ENCODE measurements at regions not wholly inside any gene's neighbourhood (a gene's known extent, or its start where the extent isn't known, plus 50 kb on each side); places are given as distances from the start of the nearest gene placed in this dataset.

DNA sequence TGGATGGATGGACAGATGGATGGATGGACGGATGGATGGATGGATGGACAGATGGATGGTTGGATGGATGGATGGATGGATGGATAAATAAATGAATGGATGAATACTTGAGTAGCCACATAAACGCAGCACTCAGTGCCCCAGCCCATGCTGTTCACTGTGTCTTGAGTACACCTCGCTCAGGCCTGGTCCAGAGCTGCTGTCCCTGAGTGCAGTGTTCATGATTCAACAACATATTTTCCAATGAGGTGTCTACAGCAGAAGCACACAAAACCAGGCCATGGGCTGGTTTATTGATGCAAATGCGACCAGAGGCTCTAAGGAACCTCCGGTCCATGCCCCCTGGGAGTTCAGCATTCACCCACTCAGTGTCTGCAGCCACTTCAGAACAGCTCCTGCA is 584.3 kb downstream of the BRD1 start:
- DNase-seq, result no peak

DNA sequence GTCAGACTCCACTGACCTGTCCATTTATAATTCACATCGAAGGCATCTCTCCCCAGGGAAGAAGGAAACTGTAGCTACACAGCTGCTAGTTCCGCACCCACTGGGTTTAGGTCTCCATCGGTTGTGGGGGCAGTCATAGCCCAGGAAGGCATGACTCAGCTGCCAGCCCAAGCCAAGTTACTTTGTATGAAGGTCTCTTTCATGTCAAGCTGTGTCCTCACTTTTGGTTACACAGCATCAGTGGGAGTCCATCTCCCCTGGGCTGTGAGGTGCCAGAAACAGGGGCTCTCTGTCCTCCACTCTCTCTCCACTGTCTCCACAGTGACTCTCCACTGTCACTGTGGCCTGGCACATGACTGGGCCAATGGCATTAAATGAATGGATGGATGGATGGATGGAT is 585.2 kb downstream of the BRD1 start:
- no peak for DNase-seq

DNA sequence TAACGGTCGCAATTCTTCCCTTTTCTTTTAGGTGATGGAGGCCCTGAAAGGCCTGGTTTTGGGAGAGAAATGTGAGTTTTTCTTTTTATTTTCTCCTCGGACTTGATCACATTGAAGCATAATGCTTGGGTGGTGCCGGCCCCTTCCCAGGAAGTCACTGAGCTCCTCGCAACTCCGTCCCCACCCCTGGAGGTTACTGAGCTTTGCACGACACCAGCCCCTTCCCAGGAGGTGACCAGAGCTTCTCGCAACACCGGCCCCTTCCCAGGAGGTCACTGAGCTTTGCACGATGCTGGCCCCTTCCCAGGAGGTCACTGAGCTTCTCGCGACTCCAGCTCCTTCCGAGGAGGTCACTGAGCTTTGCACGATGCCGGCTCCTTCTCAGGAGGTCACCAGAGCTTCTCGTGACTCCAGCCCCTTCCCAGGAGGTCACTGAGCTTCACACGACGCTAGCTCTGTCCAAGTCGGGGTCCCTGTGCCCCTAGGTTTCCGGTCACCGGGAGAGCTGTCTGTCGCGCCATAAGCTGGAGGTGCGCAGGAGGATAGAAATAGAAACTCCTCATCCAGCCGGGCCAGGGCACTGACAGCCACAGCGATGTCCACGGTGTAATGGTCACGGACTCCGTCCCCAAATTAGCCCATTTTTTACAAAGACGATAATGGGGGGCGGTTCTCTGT is 586.4 kb downstream of the BRD1 start:
- DNase-seq, result no peak

DNA sequence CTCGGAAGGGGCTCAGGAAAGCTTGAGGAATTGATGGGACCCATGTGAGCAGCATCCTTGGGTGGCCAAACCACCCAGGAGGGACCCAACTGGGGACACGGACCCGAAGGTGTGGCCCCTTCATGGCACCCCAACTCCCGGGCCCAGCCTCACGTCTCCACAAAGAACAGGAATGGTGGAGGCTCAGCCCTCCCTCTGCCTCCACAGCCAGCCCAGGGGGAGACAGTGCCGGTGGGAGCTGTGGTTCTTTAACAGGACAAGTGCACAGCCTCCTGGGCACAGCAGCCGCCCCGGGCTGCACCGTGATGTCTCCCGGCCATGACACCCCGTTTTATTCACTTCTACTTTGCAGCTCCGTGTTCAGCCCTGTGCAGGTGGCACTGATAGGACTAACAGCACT is 587.2 kb downstream of the BRD1 start:
- DNase-seq, result no peak

DNA sequence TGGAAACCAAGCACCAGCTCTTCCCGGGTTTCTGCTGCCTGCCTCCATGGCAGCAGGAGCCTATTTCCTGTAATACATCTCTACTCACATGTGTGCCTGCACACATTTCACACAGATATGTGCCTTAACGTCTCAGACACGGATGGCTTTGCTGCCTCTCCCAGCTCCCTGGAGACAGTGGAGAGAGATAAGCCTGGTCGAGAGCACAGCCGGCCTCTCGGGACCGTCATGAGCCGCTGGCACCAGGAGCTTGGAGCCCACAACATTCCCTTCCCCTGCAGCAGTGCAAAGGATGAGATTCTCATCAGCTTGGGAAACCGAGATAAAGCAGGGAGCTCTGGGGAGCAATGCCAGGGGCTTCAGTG is 587.7 kb downstream of the BRD1 start:
- no peak for DNase-seq

DNA sequence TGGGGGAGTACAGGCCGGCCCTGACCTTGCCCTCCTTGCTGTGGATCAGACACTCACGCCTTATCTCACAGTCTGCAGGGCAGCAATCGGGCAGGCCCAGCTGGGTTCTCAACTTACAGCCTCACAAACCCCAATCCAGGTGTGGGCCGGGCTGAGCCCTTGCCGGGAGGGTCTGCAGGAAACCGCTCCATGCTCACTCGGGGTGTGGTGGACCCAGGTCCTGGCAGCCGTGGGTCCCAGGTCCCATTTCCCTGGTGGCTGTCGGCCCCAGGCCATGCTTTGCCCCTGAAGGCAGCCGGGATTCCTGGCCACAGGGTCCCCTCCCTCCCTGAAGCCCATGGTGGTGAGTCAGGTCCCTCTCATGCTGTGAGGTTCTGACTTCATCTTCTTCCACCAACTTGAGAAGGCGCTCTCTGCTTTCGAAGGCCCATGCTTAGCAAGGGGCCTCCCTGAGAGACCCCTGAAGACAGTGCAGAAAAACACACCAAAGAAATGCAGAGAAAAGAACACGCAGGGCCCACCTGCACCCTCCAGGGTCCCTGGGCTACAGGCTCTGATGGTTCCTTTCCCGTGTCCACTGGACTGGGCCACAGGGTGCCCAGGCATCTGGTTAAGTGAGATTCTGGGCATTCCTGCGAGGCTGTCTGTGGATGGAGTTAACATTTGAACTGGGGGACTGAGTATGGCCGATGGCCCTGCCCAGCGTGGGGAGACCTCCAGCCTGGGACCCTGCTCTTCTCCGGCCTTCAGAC is 588.2 kb downstream of the BRD1 start:
- DNase-seq, result peak; percentile 44

DNA sequence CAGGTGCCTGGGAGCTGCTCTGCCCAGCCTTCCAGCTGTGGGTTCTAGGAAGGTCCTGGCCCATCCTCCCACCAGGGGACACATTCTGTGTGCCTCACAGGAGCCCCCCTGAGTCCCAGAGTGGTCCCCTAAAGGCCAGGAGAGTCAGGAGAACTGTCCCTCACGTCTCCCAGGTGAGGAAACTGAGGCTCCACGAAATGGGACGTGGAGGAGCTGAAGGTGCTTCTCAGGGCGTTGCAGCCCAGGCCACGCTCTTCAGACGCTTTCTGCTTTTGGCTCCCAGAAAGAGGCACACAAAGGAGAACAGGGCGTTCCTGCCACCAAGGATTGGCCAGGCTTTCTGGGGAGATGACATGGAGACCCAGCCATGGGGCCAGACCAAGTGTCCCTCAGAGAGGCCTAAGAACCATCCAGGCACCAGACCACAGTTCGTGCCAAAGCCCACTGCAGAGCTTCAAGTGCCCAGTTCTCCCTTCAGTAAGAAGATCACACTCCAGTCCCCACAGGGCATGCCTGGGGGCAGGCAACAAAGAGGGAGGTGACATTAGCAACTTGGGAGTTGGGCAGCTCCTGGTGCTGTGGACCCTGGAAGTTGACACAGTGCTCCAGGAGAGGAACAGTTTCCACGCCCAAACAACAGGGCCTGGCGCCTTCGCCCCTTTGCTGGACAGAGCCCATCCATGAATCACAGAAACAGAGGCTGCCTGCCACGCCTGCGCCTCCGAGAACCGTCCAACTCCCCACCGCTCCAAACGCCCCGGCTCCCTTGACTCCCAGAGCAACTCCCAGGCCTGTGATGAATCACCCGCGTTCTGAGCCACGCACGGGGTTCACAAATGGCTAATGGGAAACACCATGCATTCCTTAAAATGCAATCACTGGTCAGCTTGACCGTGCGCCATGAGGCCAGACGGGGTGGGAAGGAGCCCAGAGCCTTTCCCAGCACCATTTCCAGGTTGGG is 589.2 kb downstream of the BRD1 start:
- DNase-seq, result no peak

DNA sequence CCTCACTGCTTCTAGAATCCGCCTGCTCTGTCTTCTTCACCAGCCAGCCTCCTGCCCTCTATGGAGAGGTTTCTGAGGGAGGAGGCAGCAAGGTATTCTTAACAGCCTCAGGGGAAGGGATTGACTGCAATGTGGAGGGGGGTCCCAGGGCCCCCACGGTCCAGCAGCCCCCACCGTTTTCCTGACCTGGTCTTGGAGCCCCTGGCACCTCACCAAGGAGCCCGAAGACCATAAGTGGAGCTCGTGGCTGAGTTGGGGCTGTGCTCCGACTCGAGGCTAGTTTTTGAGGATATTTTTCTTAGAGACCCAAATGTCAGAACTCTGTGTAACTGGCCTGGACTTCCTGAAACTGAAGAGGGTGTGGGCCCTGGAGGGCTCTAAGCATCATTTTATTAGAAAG is 590.0 kb downstream of the BRD1 start:
- no peak for DNase-seq

DNA sequence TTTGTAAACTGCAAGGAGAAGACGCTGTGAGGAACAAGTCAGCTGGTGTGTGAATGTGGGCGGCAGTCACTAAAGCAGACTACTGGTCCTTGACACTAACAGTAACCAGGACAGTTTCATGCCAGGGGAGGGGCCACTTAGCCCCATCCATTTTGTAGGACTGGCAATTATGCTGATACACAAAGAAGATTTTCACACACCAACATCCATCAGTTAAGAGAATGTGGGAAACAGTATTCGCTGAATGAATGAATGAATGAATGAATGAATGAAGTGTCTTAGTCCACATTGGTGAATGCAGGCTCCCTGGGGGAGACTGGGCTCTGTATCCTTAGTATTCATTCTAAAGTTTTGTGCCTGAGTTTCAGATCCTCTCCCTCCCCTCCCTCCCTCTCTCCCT is 590.4 kb downstream of the BRD1 start:
- no peak for DNase-seq

DNA sequence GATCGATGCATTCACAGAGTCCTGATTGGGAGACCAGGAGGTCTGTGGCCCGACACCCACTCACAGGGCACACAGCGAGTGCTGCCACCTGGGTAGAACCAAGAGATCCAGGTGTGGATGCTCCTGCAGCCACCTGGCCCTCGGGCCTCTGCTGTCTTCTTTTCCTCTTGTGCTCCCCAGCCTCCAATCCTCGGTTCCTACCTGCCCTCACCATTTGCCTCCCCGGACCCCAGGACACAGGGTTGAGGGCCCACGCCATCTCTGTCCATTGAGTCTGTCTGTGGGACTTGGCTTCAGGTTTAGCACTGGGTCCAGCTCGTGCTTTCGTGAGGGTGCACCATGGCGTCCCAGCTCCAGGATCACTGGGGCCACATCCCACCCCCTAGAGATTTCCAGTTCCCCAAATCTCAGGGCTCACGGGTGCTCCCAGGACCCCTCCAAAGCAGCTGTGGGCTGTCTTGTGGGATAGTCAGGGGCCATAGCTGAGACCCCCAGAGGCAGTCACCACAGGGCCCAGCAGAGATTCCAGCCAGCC is 591.1 kb downstream of the BRD1 start:
- DNase-seq, result no peak

DNA sequence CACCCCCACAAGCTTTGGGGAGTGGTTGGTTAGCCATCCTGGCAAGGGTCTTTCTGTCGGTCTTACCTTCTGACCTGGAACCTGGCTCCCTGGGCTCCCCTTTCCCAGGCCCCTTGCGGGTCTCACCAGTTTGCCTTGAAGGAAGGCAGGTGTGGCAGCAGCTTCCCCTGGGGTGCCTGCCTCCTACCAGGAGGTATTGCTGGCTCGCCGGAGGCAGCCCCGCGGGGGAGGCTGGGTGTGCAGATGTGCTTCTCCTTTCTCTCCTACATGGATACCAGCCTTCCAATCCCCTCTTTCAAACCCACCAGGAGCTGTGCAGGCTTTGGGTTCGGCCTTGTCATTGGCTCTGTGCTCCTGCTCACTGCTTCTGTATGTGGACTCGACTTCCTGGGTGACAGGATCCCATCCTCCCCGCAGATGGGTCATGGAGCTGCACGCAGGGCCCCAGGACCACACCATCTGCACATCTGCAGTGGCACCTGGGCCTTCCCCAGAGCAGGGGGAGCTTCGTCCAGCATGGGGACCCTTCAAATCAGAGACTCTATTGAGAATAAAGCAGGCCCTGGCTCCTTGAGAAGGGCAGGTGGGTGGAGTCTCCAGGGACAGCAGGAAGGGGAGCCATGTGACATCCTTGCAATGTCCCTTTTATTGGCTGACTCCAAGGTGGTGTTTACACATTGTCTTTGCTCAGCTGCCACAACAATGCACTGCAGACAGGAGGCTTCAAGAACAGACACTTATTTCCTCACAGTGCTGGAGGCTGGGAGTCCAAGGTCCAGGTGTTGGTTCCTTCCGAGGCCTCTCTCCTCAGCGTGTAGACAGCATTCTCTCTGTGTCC is 592.0 kb downstream of the BRD1 start:
- no peak for DNase-seq

DNA sequence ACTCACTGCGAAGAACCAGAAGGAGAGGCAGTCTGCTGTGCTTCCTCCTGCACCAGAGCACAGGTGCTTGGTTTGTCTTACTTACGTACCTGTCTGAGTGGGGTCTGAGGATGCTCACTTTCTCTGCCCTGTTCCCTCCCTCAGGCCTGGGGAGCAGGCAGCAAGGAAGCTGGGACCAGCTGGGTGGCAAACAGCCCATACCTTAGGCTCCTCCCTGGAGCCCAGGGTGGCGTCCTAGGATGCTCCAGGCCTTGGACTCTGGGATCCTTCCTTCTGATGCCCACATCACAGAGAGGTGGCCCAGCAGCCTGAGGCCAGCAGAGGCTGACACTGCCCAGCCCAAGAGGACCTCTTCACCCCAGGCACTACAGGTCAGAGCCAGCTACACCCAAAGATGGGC is 593.2 kb downstream of the BRD1 start:
- DNase-seq, result no peak

DNA sequence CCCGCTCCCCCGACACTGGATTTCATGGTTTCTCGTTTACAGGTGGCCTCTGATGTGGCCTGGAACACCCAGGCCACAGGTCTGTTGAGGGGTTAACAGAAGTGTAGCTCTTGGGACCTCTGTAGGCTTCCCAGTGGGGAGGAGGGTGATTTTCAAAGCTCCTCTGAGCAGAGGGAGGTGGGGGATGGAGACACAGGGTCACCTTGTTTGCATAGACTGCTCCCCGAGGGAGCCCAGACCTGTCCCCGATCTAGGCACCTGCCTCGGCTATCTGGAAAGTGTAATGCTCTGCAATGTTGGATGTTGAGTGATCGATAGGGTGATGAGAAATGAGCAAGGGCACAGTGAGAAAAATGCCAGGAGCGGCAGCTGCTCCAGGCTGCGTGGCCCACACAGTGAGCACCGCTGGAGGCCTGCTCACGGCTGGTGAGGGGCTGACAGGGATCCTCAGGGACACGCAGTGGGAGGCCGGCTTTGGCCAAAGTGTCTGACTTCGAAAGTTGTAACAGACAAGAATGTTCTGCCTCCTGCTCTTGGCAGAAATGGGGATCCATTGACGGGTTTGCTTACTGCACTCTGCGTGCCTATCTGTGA is 594.1 kb downstream of the BRD1 start:
- DNase-seq, result no peak

DNA sequence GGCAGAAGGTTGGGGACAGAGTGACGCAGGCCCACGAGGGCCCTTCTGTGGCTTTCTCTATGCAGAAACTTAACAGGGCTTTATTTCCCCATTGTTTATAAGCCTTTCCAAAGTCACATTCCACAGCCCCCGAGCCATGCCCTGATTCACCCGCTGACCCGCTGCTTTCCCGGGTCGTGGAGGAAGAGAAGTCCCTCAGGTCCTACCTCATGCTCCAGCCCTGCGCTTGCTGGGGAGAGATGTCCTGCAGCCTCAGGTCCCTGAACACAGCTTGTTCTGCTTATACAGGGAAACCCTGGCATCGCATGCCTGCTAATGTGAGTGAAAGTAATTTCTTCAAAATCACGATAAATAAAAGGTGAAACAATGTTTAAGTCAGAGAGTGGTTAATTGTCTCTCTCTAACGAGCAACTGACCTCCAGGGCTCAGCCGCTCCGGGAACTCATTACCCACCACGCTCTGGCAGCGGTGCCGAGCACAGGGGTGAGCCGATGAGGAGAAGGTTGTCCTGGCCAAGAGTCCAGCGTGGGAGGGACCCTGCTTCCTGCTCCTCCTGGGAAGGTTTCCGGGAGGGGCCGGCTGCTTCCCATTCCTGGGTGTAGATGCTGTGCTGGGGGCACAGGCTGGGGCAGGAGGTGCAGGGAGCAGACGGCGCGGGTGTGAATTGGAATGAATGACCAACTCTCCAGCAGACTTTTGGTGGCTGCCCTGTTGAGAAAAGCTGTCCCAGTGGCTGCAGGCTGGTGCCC is 595.2 kb downstream of the BRD1 start:
- no peak for DNase-seq

DNA sequence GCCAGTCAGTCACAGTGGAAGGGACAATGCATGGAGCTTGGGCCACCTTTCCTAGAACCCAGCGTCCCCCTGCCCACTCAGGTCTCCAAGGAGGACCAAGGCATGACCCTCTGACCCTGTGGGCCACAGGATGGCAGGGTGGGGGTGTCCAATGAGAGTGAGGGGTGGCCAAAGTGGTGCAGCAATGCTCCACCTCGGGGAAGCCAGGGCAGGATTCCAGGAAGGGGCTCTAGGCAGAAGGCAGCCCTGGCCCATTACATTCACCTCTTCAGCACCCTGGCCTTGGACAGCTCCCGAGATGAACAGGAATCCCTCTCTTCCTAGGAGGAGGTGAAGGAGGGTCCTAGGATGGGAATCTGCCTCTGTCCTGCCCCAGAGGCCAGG is 597.5 kb downstream of the BRD1 start:
- DNase-seq, result no peak

DNA sequence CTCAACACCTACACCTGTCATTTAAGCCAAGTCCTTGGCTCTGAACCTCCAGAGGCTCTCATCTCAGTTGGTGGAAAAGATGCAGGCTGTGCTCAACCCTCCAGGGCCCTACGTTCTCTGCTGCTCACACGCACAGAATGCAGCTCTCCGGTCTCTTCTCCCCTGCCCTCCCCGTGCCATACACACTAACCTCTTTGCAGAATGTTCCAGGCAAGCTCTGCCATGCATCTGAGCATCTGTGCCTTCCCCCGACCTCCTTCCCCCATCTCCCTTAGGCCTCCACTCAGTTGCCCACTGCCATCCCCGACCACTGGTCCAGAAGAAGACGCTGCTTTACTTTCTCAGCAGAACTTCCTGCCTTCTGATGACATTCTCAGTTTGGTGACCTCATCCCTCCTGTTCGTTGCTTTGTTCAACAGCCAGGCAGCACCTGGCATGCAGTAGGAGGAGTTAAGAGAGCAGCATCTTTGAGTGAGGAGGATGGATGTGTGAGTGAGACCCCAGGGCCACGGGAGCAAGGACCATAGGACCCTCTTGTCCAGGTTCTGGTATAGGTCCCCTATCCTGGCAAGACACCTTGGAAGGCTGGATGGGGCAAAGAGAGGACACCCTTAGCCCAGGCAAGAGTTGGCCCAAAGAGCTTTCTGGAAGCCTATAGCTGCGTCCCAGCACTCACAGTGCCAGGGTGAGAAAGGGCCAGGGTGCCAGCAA is 598.0 kb downstream of the BRD1 start:
- no peak for DNase-seq

DNA sequence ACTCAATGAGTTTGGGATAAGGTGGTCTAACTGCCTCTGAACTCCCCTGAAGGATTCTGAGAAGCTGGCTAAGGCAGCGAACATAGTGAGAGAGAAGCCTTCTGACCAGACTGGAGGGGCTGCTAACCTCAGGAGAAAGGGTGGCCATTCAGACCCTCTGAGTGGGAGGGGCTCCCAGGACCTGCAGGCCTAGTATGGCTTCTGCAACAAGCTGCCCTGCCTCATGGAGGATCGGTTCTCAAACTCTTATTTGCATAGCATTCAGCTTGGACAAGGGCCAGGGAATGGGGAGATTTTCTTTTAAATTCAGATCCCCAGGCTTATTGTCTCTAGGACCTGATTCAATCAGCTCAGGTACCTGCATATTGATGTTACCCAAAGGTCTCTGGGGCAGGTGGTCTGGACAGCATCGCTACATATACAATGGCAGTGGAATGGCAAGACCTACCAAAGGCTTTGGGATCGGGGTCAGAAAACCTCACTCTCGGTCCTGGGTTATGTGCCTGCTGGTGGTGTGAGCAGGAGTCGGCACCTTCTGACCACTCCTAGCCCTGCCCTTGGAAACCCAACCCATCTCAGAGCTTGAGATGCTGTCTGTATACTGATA is 599.1 kb downstream of the BRD1 start:
- DNase-seq, result no peak

DNA sequence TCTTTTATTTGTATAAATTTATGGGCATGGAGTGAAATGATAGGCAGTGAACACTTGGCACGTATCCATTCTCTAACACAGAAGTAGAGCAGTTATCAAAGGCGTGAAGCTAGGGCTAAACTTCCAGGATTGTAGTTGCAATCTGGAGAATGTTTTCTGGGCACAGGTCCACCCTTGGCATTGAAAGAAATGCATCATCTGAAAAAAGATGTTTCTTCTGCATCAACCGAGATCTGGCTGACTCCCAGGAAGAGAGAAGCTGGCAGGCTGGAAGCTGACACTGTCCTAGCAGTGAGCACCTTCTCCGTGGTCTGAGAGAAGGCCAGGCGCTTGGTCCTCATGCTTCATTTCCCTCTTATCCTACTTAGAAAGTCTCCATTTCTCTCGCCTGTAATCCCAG is 600.0 kb downstream of the BRD1 start:
- no peak for DNase-seq

DNA sequence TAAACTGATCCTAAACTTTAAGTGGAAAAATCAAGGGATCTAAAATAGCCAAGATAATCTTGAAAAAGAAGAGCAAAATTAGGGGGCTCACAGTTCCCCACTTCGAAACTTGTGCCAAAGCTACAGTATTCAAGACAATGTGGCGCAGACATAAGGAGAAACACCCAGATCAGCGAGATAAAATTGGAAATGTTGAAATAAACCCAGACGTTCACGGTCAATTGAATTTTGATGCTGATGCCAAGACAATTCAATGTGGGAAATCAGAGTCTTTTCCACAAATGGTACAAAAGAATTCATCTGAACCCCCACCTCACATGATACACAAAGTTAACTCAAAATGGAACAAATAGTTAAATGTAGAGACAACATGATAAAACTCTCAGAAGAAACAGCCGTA is 601.6 kb downstream of the BRD1 start:
- DNase-seq, result no peak

DNA sequence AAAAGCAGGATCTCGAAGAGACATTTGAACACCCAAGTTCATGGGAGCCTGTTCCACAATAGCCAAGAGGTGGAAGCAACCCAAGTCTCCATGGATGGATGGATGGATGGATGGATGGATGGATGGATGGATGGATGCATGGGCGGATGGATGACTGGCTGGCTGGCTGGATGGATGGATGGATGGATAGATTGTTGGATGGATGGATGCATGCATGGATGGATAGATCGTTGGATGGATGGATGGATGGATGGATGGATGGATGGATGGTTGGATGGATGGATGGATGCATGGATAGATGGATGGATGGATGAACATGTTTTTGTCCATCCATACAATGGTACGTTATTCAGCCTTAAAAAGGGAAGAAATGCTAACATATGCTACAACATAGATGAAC is 603.4 kb downstream of the BRD1 start:
- DNase-seq, result no peak
